HG02884 (cell line): ENCODE measurements at regions not wholly inside any gene's neighbourhood (a gene's known extent, or its start where the extent isn't known, plus 50 kb on each side); places are given as distances from the start of the nearest gene placed in this dataset.
"Not testable (repeated sequence)": the region's sequence is repeated elsewhere in the genome, so short reads cannot be mapped to it uniquely, and the experiment has no call there.

ENCODE experiments used
- ATAC-seq: cut with Tn5 transposase; IDR thresholded peaks from one replicate; pipeline ENCODE4 v1.9.1; 2021; ENCODE audit warnings: mild to moderate bottlenecking, moderate library complexity; ENCODE audit not compliant: unreplicated experiment

GRCh38 chr6:23826572-23826971, 299.4 kb upstream of the NRSN1 start:
- ATAC-seq = no peak

- ATAC-seq = no peak
Measured at GRCh38 chr6:23828861-23829260, 297.2 kb upstream of the NRSN1 start.

GRCh38 chr6:23841116-23841515, 284.9 kb upstream of the NRSN1 start:
- no peak for ATAC-seq

GRCh38 chr6:23842760-23843159, 283.3 kb upstream of the NRSN1 start:
- ATAC-seq = no peak

- ATAC-seq = no peak
Measured at GRCh38 chr6:23851522-23851921, 274.5 kb upstream of the NRSN1 start.

- not testable (repeated sequence) for ATAC-seq
Measured at GRCh38 chr6:23853566-23854133, 272.4 kb upstream of the NRSN1 start.

GRCh38 chr6:23854154-23854553, 271.9 kb upstream of the NRSN1 start:
- not testable (repeated sequence) for ATAC-seq

GRCh38 chr6:23855497-23856116, 270.4 kb upstream of the NRSN1 start:
- ATAC-seq = no peak

- ATAC-seq = no peak
Measured at GRCh38 chr6:23870496-23870895, 255.5 kb upstream of the NRSN1 start.

GRCh38 chr6:23873161-23873560, 252.9 kb upstream of the NRSN1 start:
- no peak for ATAC-seq

GRCh38 chr6:23875006-23875405, 251.0 kb upstream of the NRSN1 start:
- ATAC-seq = no peak

- no peak for ATAC-seq
Measured at GRCh38 chr6:23879816-23880215, 246.2 kb upstream of the NRSN1 start.

GRCh38 chr6:23890543-23891227, 235.3 kb upstream of the NRSN1 start:
- ATAC-seq = no peak

- ATAC-seq = no peak
Measured at GRCh38 chr6:23905133-23905815, 220.7 kb upstream of the NRSN1 start.

GRCh38 chr6:23910420-23910819, 215.6 kb upstream of the NRSN1 start:
- ATAC-seq = no peak

GRCh38 chr6:23927935-23928334, 198.1 kb upstream of the NRSN1 start:
- no peak for ATAC-seq

GRCh38 chr6:23929201-23929600, 196.8 kb upstream of the NRSN1 start:
- no peak for ATAC-seq

- no peak for ATAC-seq
Measured at GRCh38 chr6:23940466-23940865, 185.5 kb upstream of the NRSN1 start.

- ATAC-seq = no peak
Measured at GRCh38 chr6:23951691-23952090, 174.3 kb upstream of the NRSN1 start.

- no peak for ATAC-seq
Measured at GRCh38 chr6:23952245-23952644, 173.8 kb upstream of the NRSN1 start.

- no peak for ATAC-seq
Measured at GRCh38 chr6:23953976-23954375, 172.0 kb upstream of the NRSN1 start.

- no peak for ATAC-seq
Measured at GRCh38 chr6:23957017-23957416, 169.0 kb upstream of the NRSN1 start.
